WTC11 (cell line): ENCODE measurements at regions not wholly inside any gene's neighbourhood (a gene's known extent, or its start where the extent isn't known, plus 50 kb on each side); places are given as distances from the start of the nearest gene placed in this dataset.

Experiments used
- ATAC-seq: fragments of 200-7000 bp; cut with Tn5 transposase; 2 replicates; pipeline ENCODE4 v1.10.0; 2021; ENCODE audit warnings: mild to moderate bottlenecking, moderate library complexity
- CTCF ChIA-PET: fragments of 300-600 bp; sonication (Branson Sonifier 250); formaldehyde crosslinking; loops from one replicate; lab custom pipeline; 2021; ENCODE audit warnings: antibody characterized with exemption; lab: Charles Lee
- POLR2A ChIA-PET: fragments of 350-600 bp; sonication (Branson Sonifier 250); formaldehyde crosslinking; loops from one replicate; lab custom pipeline; 2021; ENCODE audit warnings: antibody characterized with exemption; lab: Charles Lee
- DNase-seq: peaks from one replicate; pipeline ENCODE4 v3.0.0; 2021; ENCODE audit warnings: low spot score
- H3K27ac Mint-ChIP-seq: 2 replicates; pipeline ENCODE4 v1.8.0; 2021; ENCODE audit warnings: mixed read lengths
- H3K27me3 Mint-ChIP-seq: 2 replicates; pipeline ENCODE4 v1.8.0; 2021; ENCODE audit warnings: low read depth, mild to moderate bottlenecking, moderate library complexity, mixed read lengths
- H3K36me3 Mint-ChIP-seq: 2 replicates; pipeline ENCODE4 v1.8.0; 2021; ENCODE audit warnings: mixed read lengths
- H3K4me1 Mint-ChIP-seq: 2 replicates; pipeline ENCODE4 v1.8.0; 2022; ENCODE audit warnings: mixed read lengths
- H3K4me3 Mint-ChIP-seq: 2 replicates; pipeline ENCODE4 v1.8.0; 2021; ENCODE audit warnings: mild to moderate bottlenecking, moderate library complexity, mixed read lengths
- H3K9me3 Mint-ChIP-seq: 2 replicates; pipeline ENCODE4 v1.8.0; 2021; ENCODE audit warnings: mixed read lengths
- AFF4 ChIP-seq: sonication (generic); formaldehyde crosslinking; IDR thresholded peaks from 2 replicates; pipeline ENCODE4 v1.8.1; 2023; ENCODE audit warnings: mild to moderate bottlenecking, missing genetic modification reagents, borderline replicate concordance
- ATF1 ChIP-seq: sonication (generic); formaldehyde crosslinking; IDR thresholded peaks from 2 replicates; pipeline ENCODE4 v1.8.1; 2023; ENCODE audit warnings: mild to moderate bottlenecking, moderate library complexity, missing genetic modification reagents
- CREB1 ChIP-seq: sonication (generic); formaldehyde crosslinking; IDR thresholded peaks from 2 replicates; pipeline ENCODE4 v1.8.0; 2023; ENCODE audit warnings: mild to moderate bottlenecking, missing genetic modification reagents
- E2F1 ChIP-seq: sonication (generic); formaldehyde crosslinking; IDR thresholded peaks from 2 replicates; pipeline ENCODE4 v1.8.0; 2022; ENCODE audit warnings: mild to moderate bottlenecking, missing genetic modification reagents
- E2F4 ChIP-seq: sonication (generic); formaldehyde crosslinking; IDR thresholded peaks from 2 replicates; pipeline ENCODE4 v1.8.1; 2022; ENCODE audit warnings: low read depth, mild to moderate bottlenecking, moderate library complexity, missing genetic modification reagents, borderline replicate concordance
- E2F5 ChIP-seq: sonication (generic); formaldehyde crosslinking; IDR thresholded peaks from 2 replicates; pipeline ENCODE4 v1.8.1; 2022; ENCODE audit warnings: mild to moderate bottlenecking, moderate library complexity, missing genetic modification reagents
- EMX1 ChIP-seq: fragments of 250-450 bp; sonication (Bioruptor Pico); IDR thresholded peaks from 2 replicates; pipeline ENCODE4 v1.8.0; 2021; ENCODE audit warnings: mild to moderate bottlenecking
- ESRRA ChIP-seq: sonication (generic); formaldehyde crosslinking; IDR thresholded peaks from 2 replicates; pipeline ENCODE4 v1.8.1; 2022; ENCODE audit warnings: mild to moderate bottlenecking, missing genetic modification reagents, borderline replicate concordance
- MLX ChIP-seq: sonication (generic); formaldehyde crosslinking; IDR thresholded peaks from 2 replicates; pipeline ENCODE4 v1.8.1; 2023; ENCODE audit warnings: mild to moderate bottlenecking, missing genetic modification reagents, moderate library complexity
- NR3C1 ChIP-seq: sonication (generic); formaldehyde crosslinking; conservative IDR thresholded peaks from 2 replicates; pipeline ENCODE4 v1.8.1; 2023; ENCODE audit warnings: low read depth, mild to moderate bottlenecking, missing genetic modification reagents
- PREB ChIP-seq: sonication (generic); formaldehyde crosslinking; IDR thresholded peaks from 2 replicates; pipeline ENCODE4 v1.8.1; 2022; ENCODE audit warnings: mild to moderate bottlenecking, missing genetic modification reagents, moderate library complexity, borderline replicate concordance
- SMAD3 ChIP-seq: sonication (generic); formaldehyde crosslinking; IDR thresholded peaks from 2 replicates; pipeline ENCODE4 v1.8.0; 2022; ENCODE audit warnings: missing genetic modification reagents, mild to moderate bottlenecking, borderline replicate concordance
- SOX15 ChIP-seq: fragments of 250-450 bp; sonication (Bioruptor Pico); IDR thresholded peaks from 2 replicates; pipeline ENCODE4 v1.9.0; 2021; ENCODE audit warnings: mild to moderate bottlenecking
- STAT6 ChIP-seq: sonication (generic); formaldehyde crosslinking; conservative IDR thresholded peaks from 2 replicates; pipeline ENCODE4 v1.8.1; 2023; ENCODE audit warnings: mild to moderate bottlenecking, low read depth, missing genetic modification reagents, moderate library complexity
- TEAD1 ChIP-seq: sonication (generic); formaldehyde crosslinking; IDR thresholded peaks from 2 replicates; pipeline ENCODE4 v1.8.0; 2022; ENCODE audit warnings: mild to moderate bottlenecking, missing genetic modification reagents
- TEAD4 ChIP-seq: sonication (generic); formaldehyde crosslinking; IDR thresholded peaks from 2 replicates; pipeline ENCODE4 v1.8.0; 2022; ENCODE audit warnings: mild to moderate bottlenecking, missing genetic modification reagents
- TP53 ChIP-seq: sonication (generic); formaldehyde crosslinking; IDR thresholded peaks from 2 replicates; pipeline ENCODE4 v1.8.1; 2023; ENCODE audit warnings: mild to moderate bottlenecking, missing genetic modification reagents
- ZNF232 ChIP-seq: sonication (generic); formaldehyde crosslinking; IDR thresholded peaks from 2 replicates; pipeline ENCODE4 v1.8.0; 2022; ENCODE audit warnings: mild to moderate bottlenecking, missing genetic modification reagents

- TF ChIP-seq MLX (no peak), EMX1 (no peak), SOX15 (CRISPR knock-in tag) (no peak), ESRRA (CRISPR knock-in tag) (no peak)
Observed at GRCh38 chr1:57485643-57486042, 61.8 kb upstream of the DAB1 start (continued).

- POLR2A ChIA-PET: no interaction called here
- no peaks in the 10 kb centered on the region for H3K36me3 Mint-ChIP-seq
- CTCF ChIA-PET: no interaction called here
- TF ChIP-seq CREB1: no peak
- no peak for TF ChIP-seq E2F5 (CRISPR knock-in tag)
- no peak for TF ChIP-seq TP53 (CRISPR knock-in tag)
- TF ChIP-seq ATF1: no peak
- no peak for TF ChIP-seq STAT6
- no peak for TF ChIP-seq E2F1
- TF ChIP-seq TEAD1: no peak
- no peak for TF ChIP-seq PREB
- TF ChIP-seq TEAD4 (CRISPR knock-in tag): no peak
- TF ChIP-seq NR3C1: no peak
- no peak for TF ChIP-seq SMAD3
- TF ChIP-seq MLX: no peak
- no peak for TF ChIP-seq E2F4
- TF ChIP-seq ZNF232 (CRISPR knock-in tag): no peak
- no peak for TF ChIP-seq ESRRA (CRISPR knock-in tag)
- TF ChIP-seq, all 79 proteins: peak for 0
- Mint-ChIP-seq H3K27ac (no peak overlapping the region), H3K9me3 (no peaks in the 10 kb centered on the region), H3K4me3 (no peak overlapping the region), H3K4me1 (peaks cover 7% of the 10 kb centered on the region), H3K27me3 (no peaks in the 10 kb centered on the region)
- no peak for DNase-seq
- no peak for ATAC-seq
Observed at GRCh38 chr1:57483954-57484353, 60.1 kb upstream of the DAB1 start.

- H3K27ac Mint-ChIP-seq: no peak overlapping the region
- no peak for TF ChIP-seq AFF4 (CRISPR knock-in tag)
- CTCF ChIA-PET: interaction anchor here (1.3 kb wide), 1 partner anchor 245 kb away, joined by 4 read pairs; no protein-coding TSS in a partner anchor
- ATAC-seq: no peak
- POLR2A ChIA-PET: no interaction called here
- no peak for DNase-seq
- H3K4me1 Mint-ChIP-seq: peaks cover 5% of the 10 kb centered on the region
- H3K4me3 Mint-ChIP-seq: no peak overlapping the region
- H3K9me3 Mint-ChIP-seq: no peaks in the 10 kb centered on the region
- H3K36me3 Mint-ChIP-seq: no peaks in the 10 kb centered on the region
- no peaks in the 10 kb centered on the region for H3K27me3 Mint-ChIP-seq
Observed at GRCh38 chr1:57479471-57479870, 55.6 kb upstream of the DAB1 start.
